ENCODE measurements at regions not wholly inside any gene's neighbourhood (a gene's known extent, or its start where the extent isn't known, plus 50 kb on each side); places are given as distances from the start of the nearest gene placed in this dataset.

GRCh38 chr4:53646795-53647194, 55.5 kb upstream of the LNX1 start:
- TF ChIP-seq EZH2 (IDR thresholded peaks at IDR 0.05; ENCODE audit: insufficient read depth, low read length): no peak
- no peak for TF ChIP-seq CTCF (IDR thresholded peaks at IDR 0.05; ENCODE audit: insufficient read depth, low read depth, low read length)
- Histone ChIP-seq H3K4me1 (ENCODE audit: insufficient read depth, low read length) (no peaks in the 10 kb centered on the region), H3K36me3 (ENCODE audit: insufficient read depth, low read length) (no peaks in the 10 kb centered on the region), H3K27ac (ENCODE audit: low read depth, low read length) (no peak overlapping the region), H3K9ac (ENCODE audit: low read length) (no peak overlapping the region), H3K79me2 (ENCODE audit: insufficient read depth, low read length) (no peaks in the 10 kb centered on the region), H3K4me3 (ENCODE audit: insufficient read depth, low read depth, low read length) (no peak overlapping the region), H3K4me2 (ENCODE audit: low read length) (no peak overlapping the region), H3K9me3 (ENCODE audit: insufficient read depth, low read depth, low read length) (no peaks in the 10 kb centered on the region), H2AFZ (ENCODE audit: low read depth, low read length) (no peak overlapping the region), H3K27me3 (ENCODE audit: insufficient read depth, low read length) (no peaks in the 10 kb centered on the region), H4K20me1 (ENCODE audit: insufficient read depth, low read length) (no peaks in the 10 kb centered on the region)
- no peak overlapping the region for H3K27ac Mint-ChIP-seq (ENCODE audit: unreplicated experiment)
- no peak overlapping the region for H3K4me3 Mint-ChIP-seq (ENCODE audit: unreplicated experiment)
- DNase-seq (ENCODE audit: low read depth) (no peak), FAIRE-seq (no peak)
- peaks cover 2% of the 10 kb centered on the region for H3K27me3 Mint-ChIP-seq (ENCODE audit: low read depth, unreplicated experiment)
- peaks cover 5% of the 10 kb centered on the region for H3K4me1 Mint-ChIP-seq (ENCODE audit: low read depth, unreplicated experiment)
- no peaks in the 10 kb centered on the region for H3K36me3 Mint-ChIP-seq (ENCODE audit: low read depth, unreplicated experiment)
- no peaks in the 10 kb centered on the region for H3K9me3 Mint-ChIP-seq (ENCODE audit: unreplicated experiment)

GRCh38 chr4:53645108-53645507, 53.8 kb upstream of the LNX1 start:
- H4K20me1 ChIP-seq (ENCODE audit: insufficient read depth, low read length): no peaks in the 10 kb centered on the region
- no peaks in the 10 kb centered on the region for H3K27me3 ChIP-seq (ENCODE audit: insufficient read depth, low read length)
- no peaks in the 10 kb centered on the region for H3K9me3 Mint-ChIP-seq (ENCODE audit: unreplicated experiment)
- H3K4me3 Mint-ChIP-seq (ENCODE audit: unreplicated experiment): no peak overlapping the region
- no peak overlapping the region for H3K9ac ChIP-seq (ENCODE audit: low read length)
- no peaks in the 10 kb centered on the region for H3K36me3 Mint-ChIP-seq (ENCODE audit: low read depth, unreplicated experiment)
- TF ChIP-seq CTCF (IDR thresholded peaks at IDR 0.05; ENCODE audit: insufficient read depth, low read depth, low read length) (no peak), EZH2 (IDR thresholded peaks at IDR 0.05; ENCODE audit: insufficient read depth, low read length) (no peak)
- no peak overlapping the region for H2AFZ ChIP-seq (ENCODE audit: low read depth, low read length)
- DNase-seq (ENCODE audit: low read depth) (no peak), FAIRE-seq (no peak)
- no peaks in the 10 kb centered on the region for H3K4me1 Mint-ChIP-seq (ENCODE audit: low read depth, unreplicated experiment)
- H3K4me2 ChIP-seq (ENCODE audit: low read length): no peak overlapping the region
- H3K4me1 ChIP-seq (ENCODE audit: insufficient read depth, low read length): no peaks in the 10 kb centered on the region
- H3K27me3 Mint-ChIP-seq (ENCODE audit: low read depth, unreplicated experiment): no peaks in the 10 kb centered on the region
- H3K9me3 ChIP-seq (ENCODE audit: insufficient read depth, low read depth, low read length): no peaks in the 10 kb centered on the region
- H3K79me2 ChIP-seq (ENCODE audit: insufficient read depth, low read length): no peaks in the 10 kb centered on the region
- no peaks in the 10 kb centered on the region for H3K36me3 ChIP-seq (ENCODE audit: insufficient read depth, low read length)
- no peak overlapping the region for H3K27ac Mint-ChIP-seq (ENCODE audit: unreplicated experiment)
- H3K27ac ChIP-seq (ENCODE audit: low read depth, low read length): no peak overlapping the region
- no peak overlapping the region for H3K4me3 ChIP-seq (ENCODE audit: insufficient read depth, low read depth, low read length)

GRCh38 chr4:53644607-53645006, 53.3 kb upstream of the LNX1 start:
- H3K9ac ChIP-seq (ENCODE audit: low read length): no peak overlapping the region
- no peak for FAIRE-seq
- no peaks in the 10 kb centered on the region for H4K20me1 ChIP-seq (ENCODE audit: insufficient read depth, low read length)
- no peak overlapping the region for H3K27ac Mint-ChIP-seq (ENCODE audit: unreplicated experiment)
- no peaks in the 10 kb centered on the region for H3K36me3 Mint-ChIP-seq (ENCODE audit: low read depth, unreplicated experiment)
- TF ChIP-seq CTCF (IDR thresholded peaks at IDR 0.05; ENCODE audit: insufficient read depth, low read depth, low read length): no peak
- no peak for TF ChIP-seq EZH2 (IDR thresholded peaks at IDR 0.05; ENCODE audit: insufficient read depth, low read length)
- no peak overlapping the region for H3K27ac ChIP-seq (ENCODE audit: low read depth, low read length)
- DNase-seq (ENCODE audit: low read depth): no peak
- H2AFZ ChIP-seq (ENCODE audit: low read depth, low read length): no peak overlapping the region
- H3K4me1 ChIP-seq (ENCODE audit: insufficient read depth, low read length): no peaks in the 10 kb centered on the region
- no peaks in the 10 kb centered on the region for H3K27me3 ChIP-seq (ENCODE audit: insufficient read depth, low read length)
- H3K4me3 Mint-ChIP-seq (ENCODE audit: unreplicated experiment): no peak overlapping the region
- H3K9me3 Mint-ChIP-seq (ENCODE audit: unreplicated experiment): no peaks in the 10 kb centered on the region
- H3K4me1 Mint-ChIP-seq (ENCODE audit: low read depth, unreplicated experiment): no peaks in the 10 kb centered on the region
- H3K36me3 ChIP-seq (ENCODE audit: insufficient read depth, low read length): no peaks in the 10 kb centered on the region
- no peaks in the 10 kb centered on the region for H3K9me3 ChIP-seq (ENCODE audit: insufficient read depth, low read depth, low read length)
- no peak overlapping the region for H3K4me2 ChIP-seq (ENCODE audit: low read length)
- no peaks in the 10 kb centered on the region for H3K27me3 Mint-ChIP-seq (ENCODE audit: low read depth, unreplicated experiment)
- H3K4me3 ChIP-seq (ENCODE audit: insufficient read depth, low read depth, low read length): no peak overlapping the region
- no peaks in the 10 kb centered on the region for H3K79me2 ChIP-seq (ENCODE audit: insufficient read depth, low read length)
